ENCODE measurements at regions not wholly inside any gene's neighbourhood (a gene's known extent, or its start where the extent isn't known, plus 50 kb on each side); places are given as distances from the start of the nearest gene placed in this dataset.

DNA sequence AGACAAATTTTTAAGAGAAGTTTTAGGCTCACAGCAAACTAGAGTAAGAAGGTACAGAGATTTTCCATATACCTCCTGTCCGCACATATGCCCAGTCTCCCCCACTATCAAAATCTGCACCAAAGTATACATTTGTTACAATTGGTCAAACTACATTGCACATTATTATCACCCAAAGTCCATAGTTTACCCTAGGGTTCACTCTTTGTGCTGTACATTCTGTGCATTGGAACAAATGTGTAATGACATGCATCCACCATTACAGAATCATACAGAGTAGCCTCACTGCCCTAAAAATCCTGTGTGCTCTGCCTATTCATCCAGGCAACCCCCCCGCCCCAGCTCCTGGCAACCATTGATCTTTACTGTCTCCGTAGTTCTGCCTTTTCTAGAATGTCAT lies 61.7 kb upstream of the SPRED2 start:
- no peaks in the 10 kb centered on the region for H4K20me1 ChIP-seq (ENCODE audit: insufficient read depth, low read length)

More for the DNA sequence above, 61.7 kb upstream of the SPRED2 start:
- H2AK5ac ChIP-seq (ENCODE audit: low read depth, low read length) = no peak overlapping the region
- H3K23ac ChIP-seq (ENCODE audit: low read depth, low read length) = no peak overlapping the region
- POLR2A ChIA-PET (ENCODE audit: unreplicated experiment) = no interaction called here
- no peak overlapping the region for H3K4ac ChIP-seq (ENCODE audit: low read depth, low read length)
- no peak overlapping the region for H2BK20ac ChIP-seq (ENCODE audit: low read depth, low read length)
- no TSS peak for BruUV-seq (replicated peaks)
- H3K18ac ChIP-seq (ENCODE audit: low read depth, low read length) = no peak overlapping the region
- H3K4me1 ChIP-seq (ENCODE audit: control insufficient read depth, insufficient read depth, low read length) = no peaks in the 10 kb centered on the region
- no peaks in the 10 kb centered on the region for H3K9me1 ChIP-seq (ENCODE audit: insufficient read depth, low read length)
- WGBS, 2 experiments (ENCODE audit: extremely low coverage in 2 of 2, insufficient read length in 1 of 2) = no CpG with 5 or more reads among the region's 3 CpGs
- H2BK5ac ChIP-seq (ENCODE audit: low read depth, low read length, poor library complexity, severe bottlenecking) = no peak overlapping the region
- H2BK120ac ChIP-seq (ENCODE audit: low read depth, low read length) = no peak overlapping the region
- H4K91ac ChIP-seq (ENCODE audit: insufficient read depth, low read depth, low read length) = no peak overlapping the region
- in situ Hi-C loops (cut with MboI; ENCODE audit: low sequenced_read_pairs) (no loop called here), intact Hi-C loops (cut with micrococcal nuclease) (loop anchor here (5.0 kb wide), 1 partner anchor 37 kb away; no protein-coding TSS in a partner anchor), dilution Hi-C loops (cut with HindIII; ENCODE audit: low sequenced_read_pairs, unreplicated experiment) (no loop called here)
- H2BK15ac ChIP-seq (ENCODE audit: low read depth, low read length) = no peak overlapping the region
- no peak overlapping the region for H2AK9ac ChIP-seq (replicated peaks; ENCODE audit: low read depth, low read length, poor library complexity)
- no peak overlapping the region for H4K8ac ChIP-seq (ENCODE audit: low read depth in 2 of 2, low read length in 2 of 2)
- H3K27me3 ChIP-seq (ENCODE audit: control insufficient read depth, insufficient read depth, low read length) = peaks cover 9% of the 10 kb centered on the region
- no peak overlapping the region for H2AFZ ChIP-seq (replicated peaks; ENCODE audit: low read length, poor library complexity)
- no peaks in the 10 kb centered on the region for H3K79me1 ChIP-seq (ENCODE audit: low read depth in 1 of 2, low read length in 2 of 2)
- CTCF ChIA-PET = no interaction called here
- DNase-seq (no peak), ATAC-seq (ENCODE audit: low read depth) (no peak)
- no peaks in the 10 kb centered on the region for H3K36me3 ChIP-seq (ENCODE audit: control insufficient read depth, insufficient read depth, low read length)
- no peak overlapping the region for H3K9ac ChIP-seq (ENCODE audit: low read depth, low read length)
- H3K14ac ChIP-seq (replicated peaks; ENCODE audit: low read depth, low read length) = no peak overlapping the region
- no peak overlapping the region for H3K4me3 ChIP-seq (ENCODE audit: insufficient read depth, low read depth, low read length)
- H3K56ac ChIP-seq (ENCODE audit: extremely low read depth, insufficient read depth, low read length) = no peak overlapping the region
- no peak overlapping the region for H3K4me2 ChIP-seq (ENCODE audit: low read depth, low read length)
- no peaks in the 10 kb centered on the region for H3K9me3 ChIP-seq (ENCODE audit: control insufficient read depth, insufficient read depth, low read length)
- H4K5ac ChIP-seq (ENCODE audit: low read depth, low read length) = no peak overlapping the region
- TF ChIP-seq RAD21 (IDR thresholded peaks at IDR 0.05; ENCODE audit: low read length) (no peak), MAFK (IDR thresholded peaks at IDR 0.05; ENCODE audit: low read depth, low read length) (no peak), CHD1 (IDR thresholded peaks at IDR 0.05; ENCODE audit: low read depth, low read length) (no peak), BHLHE40 (IDR thresholded peaks at IDR 0.05; ENCODE audit: low read depth, low read length) (no peak)
- TF ChIP-seq, protein P1, sequence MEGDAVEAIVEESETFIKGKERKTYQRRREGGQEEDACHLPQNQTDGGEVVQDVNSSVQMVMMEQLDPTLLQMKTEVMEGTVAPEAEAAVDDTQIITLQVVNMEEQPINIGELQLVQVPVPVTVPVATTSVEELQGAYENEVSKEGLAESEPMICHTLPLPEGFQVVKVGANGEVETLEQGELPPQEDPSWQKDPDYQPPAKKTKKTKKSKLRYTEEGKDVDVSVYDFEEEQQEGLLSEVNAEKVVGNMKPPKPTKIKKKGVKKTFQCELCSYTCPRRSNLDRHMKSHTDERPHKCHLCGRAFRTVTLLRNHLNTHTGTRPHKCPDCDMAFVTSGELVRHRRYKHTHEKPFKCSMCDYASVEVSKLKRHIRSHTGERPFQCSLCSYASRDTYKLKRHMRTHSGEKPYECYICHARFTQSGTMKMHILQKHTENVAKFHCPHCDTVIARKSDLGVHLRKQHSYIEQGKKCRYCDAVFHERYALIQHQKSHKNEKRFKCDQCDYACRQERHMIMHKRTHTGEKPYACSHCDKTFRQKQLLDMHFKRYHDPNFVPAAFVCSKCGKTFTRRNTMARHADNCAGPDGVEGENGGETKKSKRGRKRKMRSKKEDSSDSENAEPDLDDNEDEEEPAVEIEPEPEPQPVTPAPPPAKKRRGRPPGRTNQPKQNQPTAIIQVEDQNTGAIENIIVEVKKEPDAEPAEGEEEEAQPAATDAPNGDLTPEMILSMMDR (conservative IDR thresholded peaks at IDR 0.05; ENCODE audit: low read depth, low read length) = no peak
- H3K27ac ChIP-seq (ENCODE audit: insufficient read depth, low read length) = no peak overlapping the region

All from IMR-90 (cell line).